ENCODE measurements at regions not wholly inside any gene's neighbourhood (a gene's known extent, or its start where the extent isn't known, plus 50 kb on each side); places are given as distances from the start of the nearest gene placed in this dataset.

- Mint-ChIP-seq H3K27me3 (peaks cover 58% of the 10 kb centered on the region), H3K27ac (no peak overlapping the region), H3K36me3 (ENCODE audit: insufficient read depth) (no peaks in the 10 kb centered on the region), H3K9me3 (ENCODE audit: low read depth) (no peaks in the 10 kb centered on the region), H3K4me3 (ENCODE audit: low read depth) (no peak overlapping the region), H3K4me1 (ENCODE audit: low read depth) (peaks cover 2% of the 10 kb centered on the region)
- DNase-seq (ENCODE audit: low spot score, unreplicated experiment), result no peak
- no peak for TF ChIP-seq CTCF (IDR thresholded peaks at IDR 0.05; ENCODE audit: unreplicated experiment)
These were observed 374.9 kb upstream of the CAMK1G start for GRCh38 chr1:209208648-209209047.

GRCh38 chr1:209213989-209214388, 369.5 kb upstream of the CAMK1G start:
- H3K36me3 Mint-ChIP-seq (ENCODE audit: insufficient read depth), result no peaks in the 10 kb centered on the region
- no peaks in the 10 kb centered on the region for H3K4me1 Mint-ChIP-seq (ENCODE audit: low read depth)
- H3K4me3 Mint-ChIP-seq (ENCODE audit: low read depth), result no peak overlapping the region

GRCh38 chr1:209215826-209216225, 367.7 kb upstream of the CAMK1G start:
- Mint-ChIP-seq H3K27me3 (peaks cover 8% of the 10 kb centered on the region), H3K27ac (no peak overlapping the region), H3K36me3 (ENCODE audit: insufficient read depth) (no peaks in the 10 kb centered on the region), H3K4me1 (ENCODE audit: low read depth) (no peaks in the 10 kb centered on the region), H3K9me3 (ENCODE audit: low read depth) (no peaks in the 10 kb centered on the region), H3K4me3 (ENCODE audit: low read depth) (no peak overlapping the region)
- DNase-seq (ENCODE audit: low spot score, unreplicated experiment), result no peak
- no peak for TF ChIP-seq CTCF (IDR thresholded peaks at IDR 0.05; ENCODE audit: unreplicated experiment)

More at GRCh38 chr1:209213989-209214388, 369.5 kb upstream of the CAMK1G start:
- no peak overlapping the region for H3K27ac Mint-ChIP-seq
- H3K9me3 Mint-ChIP-seq (ENCODE audit: low read depth), result no peaks in the 10 kb centered on the region
- no peak for DNase-seq (ENCODE audit: low spot score, unreplicated experiment)
- peaks cover 20% of the 10 kb centered on the region for H3K27me3 Mint-ChIP-seq
- no peak for TF ChIP-seq CTCF (IDR thresholded peaks at IDR 0.05; ENCODE audit: unreplicated experiment)

- Mint-ChIP-seq H3K4me3 (ENCODE audit: low read depth) (no peak overlapping the region), H3K4me1 (ENCODE audit: low read depth) (no peaks in the 10 kb centered on the region), H3K27ac (no peak overlapping the region), H3K27me3 (peaks cover 3% of the 10 kb centered on the region), H3K9me3 (ENCODE audit: low read depth) (no peaks in the 10 kb centered on the region), H3K36me3 (ENCODE audit: insufficient read depth) (no peaks in the 10 kb centered on the region)
- TF ChIP-seq CTCF (IDR thresholded peaks at IDR 0.05; ENCODE audit: unreplicated experiment), result no peak
- no peak for DNase-seq (ENCODE audit: low spot score, unreplicated experiment)
These were observed 365.4 kb upstream of the CAMK1G start for GRCh38 chr1:209218113-209218512.

GRCh38 chr1:209218981-209219380, 364.5 kb upstream of the CAMK1G start:
- H3K36me3 Mint-ChIP-seq (ENCODE audit: insufficient read depth), result no peaks in the 10 kb centered on the region
- H3K4me1 Mint-ChIP-seq (ENCODE audit: low read depth), result no peaks in the 10 kb centered on the region
- H3K9me3 Mint-ChIP-seq (ENCODE audit: low read depth), result no peaks in the 10 kb centered on the region
- TF ChIP-seq CTCF (IDR thresholded peaks at IDR 0.05; ENCODE audit: unreplicated experiment), result no peak
- H3K4me3 Mint-ChIP-seq (ENCODE audit: low read depth), result no peak overlapping the region
- H3K27ac Mint-ChIP-seq, result no peak overlapping the region
- H3K27me3 Mint-ChIP-seq, result peaks cover 3% of the 10 kb centered on the region
- no peak for DNase-seq (ENCODE audit: low spot score, unreplicated experiment)
